Urothelium cell line (cell line): ENCODE measurements at regions not wholly inside any gene's neighbourhood (a gene's known extent, or its start where the extent isn't known, plus 50 kb on each side); places are given as distances from the start of the nearest gene placed in this dataset.

Experiments
- DNase-seq: peaks from one replicate; pipeline ENCODE4 v3.0.0; 2011; ENCODE audit warnings: low spot score, mixed read lengths
- FAIRE-seq: peaks from 2 replicates; lab custom pipeline; 2011; peaks lifted over from hg19 to GRCh38; lab: Jason Lieb, UNC

DNA sequence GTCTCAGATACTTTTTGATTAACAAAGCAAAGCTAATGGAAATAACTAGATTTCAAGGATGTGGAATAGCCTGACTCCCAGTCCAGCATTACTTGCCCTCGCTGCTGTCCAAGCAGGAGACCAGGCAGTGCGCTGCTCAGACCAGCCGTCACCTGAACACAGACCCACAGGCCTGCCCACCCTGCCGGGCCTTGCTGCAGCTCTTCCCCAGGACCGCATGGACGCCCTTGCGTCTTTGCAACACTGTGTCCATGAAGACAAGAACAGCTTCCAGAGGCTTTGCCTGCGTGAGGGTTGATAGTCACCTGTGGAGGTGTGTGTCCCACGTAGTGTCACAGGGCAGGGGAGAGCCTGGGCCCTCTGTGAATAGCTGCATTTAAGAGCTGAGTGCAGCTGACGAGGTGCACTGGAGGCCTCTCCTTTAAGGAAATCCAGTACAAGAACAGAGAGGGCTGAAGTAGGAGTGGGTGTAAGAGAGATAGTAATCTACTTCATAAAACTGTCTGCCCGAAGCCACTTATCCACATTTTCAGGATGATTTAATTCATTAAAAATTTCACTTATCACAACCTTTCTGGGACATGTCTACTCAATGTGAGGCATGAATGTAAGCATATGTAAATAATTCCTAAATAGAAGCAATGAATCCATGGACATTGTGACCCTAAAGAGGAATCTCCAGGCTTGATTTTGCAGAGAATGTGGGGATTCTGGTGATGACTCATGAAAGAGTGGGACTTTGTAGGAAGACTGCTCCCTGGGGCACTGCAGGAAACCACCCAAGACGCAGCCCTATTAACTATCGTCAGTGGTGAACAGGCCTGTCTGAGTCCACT lies 176.2 kb upstream of the RAB4A start:
- DNase-seq (peak; percentile 57), FAIRE-seq (no peak)

DNA sequence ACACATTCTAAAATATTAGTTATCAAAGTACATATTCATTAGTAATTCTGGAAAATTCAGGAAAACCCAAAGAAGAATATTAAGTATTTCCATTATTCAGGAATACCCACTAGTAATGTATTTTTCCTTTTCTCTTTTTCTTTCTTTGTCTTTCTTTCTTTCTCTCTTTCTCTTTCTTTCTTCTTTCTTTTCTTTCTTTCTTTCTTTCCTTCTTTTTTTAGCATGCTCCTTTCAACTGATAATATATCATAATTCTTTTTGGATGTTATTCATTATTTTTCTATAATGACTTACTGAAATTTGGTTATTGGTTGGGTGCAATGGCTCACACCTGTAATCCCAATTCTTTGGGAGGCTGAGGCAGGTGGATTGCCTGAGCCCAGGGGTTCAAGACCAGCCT lies 175.6 kb upstream of the RAB4A start:
- no peak for DNase-seq
- no peak for FAIRE-seq

DNA sequence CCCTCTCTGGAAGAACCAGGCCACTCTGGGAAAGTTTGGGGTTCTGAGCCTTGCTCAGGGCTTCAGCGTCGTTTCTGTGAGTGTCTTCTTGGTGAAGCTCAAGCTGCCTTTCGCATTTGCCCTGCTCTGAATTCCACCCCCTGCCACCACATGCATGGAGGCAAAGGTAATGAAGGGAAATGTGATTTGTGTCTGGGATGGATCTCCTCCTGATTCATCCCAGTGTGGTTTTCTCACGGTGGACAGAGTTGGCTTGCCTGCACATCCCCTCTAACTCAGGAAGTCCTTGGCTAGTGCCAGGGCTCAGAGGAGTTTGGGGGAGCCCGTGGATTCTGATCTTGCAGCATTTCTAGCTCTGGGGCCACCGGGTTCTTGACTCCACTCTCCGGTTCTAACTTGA lies 173.6 kb upstream of the RAB4A start:
- no peak for FAIRE-seq
- no peak for DNase-seq

DNA sequence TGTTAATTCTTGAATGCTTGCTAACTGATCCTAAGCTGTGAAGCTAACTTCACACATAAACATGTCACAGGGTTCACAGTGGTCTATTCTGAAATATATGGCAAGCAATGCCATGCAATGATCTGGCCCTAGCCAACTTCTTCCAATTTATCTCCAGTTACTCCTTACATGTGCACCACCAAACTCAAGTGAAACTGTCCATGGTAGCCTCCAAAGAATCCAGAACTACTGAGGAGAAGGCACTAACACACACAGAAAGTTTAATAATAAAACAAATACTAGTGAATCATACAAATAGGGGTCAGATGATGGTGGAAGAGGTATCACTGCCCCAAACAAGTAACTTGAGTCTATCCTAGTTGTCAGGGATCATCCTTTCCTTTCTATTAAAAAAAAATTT lies 172.6 kb upstream of the RAB4A start:
- no peak for FAIRE-seq
- no peak for DNase-seq

DNA sequence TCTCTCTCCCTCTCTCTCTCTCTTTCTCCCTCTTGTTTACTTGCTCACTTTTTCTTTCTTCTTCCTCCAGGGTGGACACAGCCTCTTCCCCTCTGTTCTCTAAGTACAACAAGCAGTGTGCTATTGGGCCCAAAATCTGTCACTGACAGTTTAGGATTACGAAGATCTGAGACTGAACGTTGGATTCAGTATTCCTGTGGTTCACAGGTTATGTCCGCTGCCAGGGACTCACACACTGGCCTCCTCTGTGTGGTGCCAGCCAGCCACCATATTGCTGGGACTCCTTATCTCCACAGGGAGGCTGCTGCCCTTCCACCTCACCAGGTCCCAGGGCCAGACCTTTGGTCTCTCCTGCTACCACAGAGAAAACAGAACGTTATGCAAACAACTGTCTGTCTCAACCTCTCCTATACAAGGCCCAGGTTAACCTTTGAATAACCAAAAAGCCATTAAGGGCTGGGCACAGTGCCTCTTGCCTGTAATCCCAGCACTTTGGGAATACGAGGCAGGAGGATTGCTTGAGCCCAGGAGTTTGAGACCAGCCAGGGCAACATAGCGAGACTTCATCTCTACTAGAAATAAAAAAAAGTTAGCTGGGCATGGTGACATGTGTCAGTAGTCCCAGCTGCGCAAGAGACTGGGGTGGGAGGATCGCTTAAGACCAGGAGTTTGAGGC lies 171.9 kb upstream of the RAB4A start:
- no peak for DNase-seq
- FAIRE-seq: no peak

DNA sequence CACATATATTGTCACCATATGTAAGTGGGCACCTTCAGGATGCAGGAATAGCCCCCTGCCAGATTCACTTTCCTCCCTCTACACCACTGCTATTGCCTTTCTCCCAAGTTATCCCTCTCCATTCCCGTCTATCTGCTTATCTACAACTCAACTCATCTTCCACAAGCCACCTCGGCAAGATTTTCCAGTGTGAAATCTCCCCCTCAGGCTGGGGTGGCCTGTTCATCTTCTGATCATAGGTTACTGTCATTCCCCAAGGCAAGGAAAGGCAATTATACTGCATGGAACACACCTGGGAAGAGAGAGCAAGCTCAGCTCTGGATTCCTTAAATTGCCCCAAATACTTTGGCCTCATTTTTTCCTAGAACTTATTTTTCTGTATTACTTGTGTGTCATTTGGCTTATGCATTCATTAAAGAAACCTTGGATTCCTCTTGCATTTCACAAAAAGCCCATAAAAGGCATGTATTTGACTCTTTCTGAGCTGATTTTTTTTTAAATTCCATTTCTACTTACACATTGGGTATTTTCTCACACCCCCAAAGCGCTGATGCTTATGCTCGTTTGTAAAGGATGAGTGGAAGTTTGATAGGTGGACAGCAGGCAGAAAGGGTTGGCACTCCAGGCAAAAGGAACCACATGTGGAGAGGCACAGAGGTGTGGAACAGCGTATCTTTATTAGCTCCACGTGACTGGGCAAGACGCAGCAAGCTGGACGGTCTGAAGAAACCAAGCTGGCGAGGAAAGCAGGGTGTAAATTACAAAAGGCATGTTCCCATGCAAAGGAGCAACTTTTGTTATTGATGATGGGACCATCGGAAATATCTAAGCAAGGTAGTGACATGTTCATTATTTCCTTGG lies 169.7 kb upstream of the RAB4A start:
- DNase-seq: no peak

DNA sequence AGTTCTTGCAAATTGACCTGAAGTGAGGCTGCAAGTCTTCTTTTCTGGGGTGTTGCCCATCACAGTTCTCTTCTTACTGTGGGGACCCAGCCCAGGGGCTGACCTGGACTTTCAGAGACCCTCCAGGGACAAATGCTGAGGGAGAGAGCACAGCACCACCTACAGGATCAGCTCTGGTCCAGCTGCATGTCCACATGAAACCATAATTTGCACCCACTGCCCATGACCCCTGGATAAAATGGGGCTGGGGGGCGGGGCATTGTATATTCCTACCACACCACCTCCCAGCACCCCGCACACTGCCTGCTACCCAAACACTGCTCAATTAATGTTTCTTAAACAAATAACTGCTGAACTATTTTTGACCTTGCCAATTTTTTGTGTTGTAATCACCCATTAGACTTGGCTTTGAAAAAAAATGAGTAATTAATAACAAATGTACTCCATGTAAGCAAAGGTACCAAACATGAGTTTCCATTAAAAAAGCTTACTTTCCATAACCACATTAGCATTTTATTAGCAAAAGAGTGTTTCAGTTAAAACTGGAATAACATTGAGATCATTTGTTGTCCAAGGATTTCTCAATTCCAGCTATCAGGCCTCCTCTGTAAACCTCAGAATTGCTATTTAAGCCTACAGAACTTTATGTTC lies 168.0 kb upstream of the RAB4A start:
- DNase-seq (no peak), FAIRE-seq (no peak)

More for the DNA sequence above, 169.7 kb upstream of the RAB4A start:
- no peak for FAIRE-seq

DNA sequence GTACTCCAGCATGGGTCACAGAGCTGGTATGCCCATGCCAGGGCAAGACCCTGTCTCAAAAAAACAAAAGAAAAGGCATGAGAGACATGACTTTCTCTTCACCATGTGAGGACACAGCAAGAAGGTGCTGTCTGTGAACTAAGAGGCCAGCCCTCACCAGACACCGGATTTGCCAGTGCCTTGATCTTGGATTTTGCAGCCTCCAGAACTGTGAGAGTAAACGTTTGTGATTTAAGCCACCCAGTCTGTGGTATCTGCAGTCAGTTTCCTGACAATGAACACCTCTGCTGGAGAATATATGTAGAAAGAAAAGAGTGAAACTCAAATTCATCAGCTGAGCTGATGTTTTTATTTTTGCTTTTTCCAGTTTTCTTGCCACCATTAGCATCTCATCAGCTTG lies 166.3 kb upstream of the RAB4A start:
- FAIRE-seq: no peak
- no peak for DNase-seq

DNA sequence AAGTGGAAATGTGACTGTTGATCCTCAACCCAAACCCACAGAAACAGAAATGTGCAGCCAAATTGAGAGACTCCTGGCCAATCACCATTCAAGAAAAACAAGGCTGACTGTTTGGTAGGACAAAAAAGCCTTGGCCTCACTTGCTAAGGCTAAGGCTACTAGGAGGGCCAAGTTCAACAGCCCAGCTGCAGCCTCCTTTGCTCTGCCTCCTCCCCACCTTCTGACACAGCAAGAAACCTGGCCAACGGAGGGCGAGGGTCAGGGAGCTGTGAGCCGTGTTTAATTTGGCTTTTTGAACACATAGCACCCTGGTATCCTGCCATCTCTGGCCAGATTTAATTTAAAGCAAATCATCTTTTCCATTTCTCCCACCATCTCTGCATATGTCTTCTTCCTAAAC lies 165.8 kb upstream of the RAB4A start:
- no peak for FAIRE-seq
- no peak for DNase-seq

DNA sequence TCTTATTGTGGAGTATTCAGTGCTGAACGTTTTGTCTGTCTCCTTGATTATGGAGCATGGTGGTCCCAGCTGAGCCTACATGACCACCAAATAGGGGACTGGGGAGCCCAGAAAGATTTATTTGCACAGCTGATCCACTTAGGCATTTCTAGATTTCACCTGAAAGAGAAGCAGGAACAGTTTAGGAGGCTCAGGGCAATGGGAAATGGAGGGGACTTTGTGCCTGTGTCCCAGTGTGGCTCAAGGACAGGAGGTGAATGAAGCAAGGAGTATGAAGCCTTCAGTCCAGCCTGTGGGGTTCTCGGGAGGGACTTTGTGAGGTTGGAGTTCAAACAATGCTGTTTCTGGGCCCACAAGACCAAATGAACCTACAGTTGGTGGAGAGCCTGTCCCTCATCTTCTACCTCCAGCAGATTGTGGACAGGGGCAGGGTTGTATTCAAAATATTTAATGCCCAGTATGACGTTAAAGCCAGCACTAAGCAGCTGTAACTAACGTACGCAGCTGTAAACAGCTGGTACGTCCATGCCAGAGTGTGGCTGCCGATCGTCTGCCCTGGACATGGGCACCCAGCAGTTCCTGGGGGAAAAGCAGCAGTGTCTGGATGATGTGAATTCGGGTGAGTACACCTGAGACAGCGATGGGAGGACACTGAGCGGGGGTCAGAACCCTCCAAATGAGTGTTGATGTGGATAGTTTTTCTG lies 164.9 kb upstream of the RAB4A start:
- DNase-seq (no peak), FAIRE-seq (peak; percentile 13)

DNA sequence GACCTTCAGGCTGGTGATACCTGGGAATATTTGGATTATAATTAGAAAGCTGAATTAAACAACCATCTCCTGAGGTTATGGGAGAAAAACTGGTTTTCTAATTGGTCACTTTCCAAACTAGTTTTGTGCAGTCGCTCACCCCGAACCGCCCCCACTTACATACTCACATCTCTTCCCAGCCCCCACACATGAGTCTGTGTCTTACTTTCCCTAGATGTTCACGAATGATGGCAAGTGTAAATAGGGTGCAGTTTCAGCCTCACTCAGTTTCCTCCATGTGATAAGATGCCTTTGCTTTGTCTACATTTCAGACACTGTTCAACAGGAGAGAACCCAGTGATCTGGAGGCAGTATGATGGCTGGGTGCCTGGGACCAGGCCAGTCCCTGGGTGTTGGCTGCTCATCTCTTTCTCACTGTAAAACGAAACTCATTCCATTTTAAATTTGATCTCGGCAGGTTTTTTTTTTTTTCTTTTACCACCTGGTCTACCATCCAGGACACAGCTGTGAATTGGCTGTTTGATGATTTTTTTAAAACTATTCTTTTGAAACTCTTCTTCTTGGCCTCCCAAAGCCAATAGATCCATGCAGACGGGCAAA lies 164.3 kb upstream of the RAB4A start:
- FAIRE-seq (no peak), DNase-seq (no peak)

DNA sequence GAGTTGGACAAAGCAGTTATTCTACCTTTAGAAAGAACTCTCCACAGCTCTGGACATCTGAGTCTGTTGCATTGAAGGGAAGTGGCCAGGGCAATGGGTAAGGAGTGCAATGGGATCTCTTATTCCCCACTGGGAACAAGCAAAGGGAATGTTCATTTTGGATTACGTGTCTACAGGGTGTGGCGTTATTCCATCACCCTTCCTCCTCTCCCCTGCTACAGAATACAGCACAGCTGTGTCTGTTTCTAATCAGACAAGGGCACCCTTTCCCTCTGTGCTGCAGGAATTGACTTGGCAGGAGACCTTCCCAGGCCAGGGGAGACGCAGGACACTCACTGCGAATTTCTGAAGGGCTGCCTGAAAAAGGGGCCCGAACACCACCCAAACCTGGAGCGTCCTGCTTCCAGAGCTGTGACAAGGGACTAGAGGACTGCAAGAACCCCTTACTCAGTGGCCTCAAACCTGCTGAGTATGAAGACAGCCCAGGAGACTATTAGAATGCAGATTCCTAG lies 163.6 kb upstream of the RAB4A start:
- FAIRE-seq: no peak
- DNase-seq: no peak

DNA sequence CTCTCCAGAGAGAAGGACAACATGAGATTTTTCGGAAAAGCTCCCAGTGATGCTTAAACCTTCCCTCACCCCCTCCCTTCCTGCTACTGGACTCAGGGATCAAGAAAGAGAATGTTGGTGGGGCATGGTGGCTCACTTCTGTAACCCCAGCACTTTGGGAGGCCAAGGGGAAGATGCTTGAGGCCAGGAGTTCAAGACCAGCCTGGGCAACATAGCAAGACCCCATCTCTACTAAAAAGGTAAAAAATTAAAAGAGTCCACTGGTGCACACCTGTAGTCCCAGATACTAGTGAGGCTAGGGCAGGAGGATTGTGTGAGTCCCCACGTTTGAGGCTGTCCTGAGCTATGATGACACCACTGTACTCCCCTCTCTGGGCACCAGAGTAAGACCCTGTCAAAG lies 162.9 kb upstream of the RAB4A start:
- FAIRE-seq: no peak
- DNase-seq: no peak

DNA sequence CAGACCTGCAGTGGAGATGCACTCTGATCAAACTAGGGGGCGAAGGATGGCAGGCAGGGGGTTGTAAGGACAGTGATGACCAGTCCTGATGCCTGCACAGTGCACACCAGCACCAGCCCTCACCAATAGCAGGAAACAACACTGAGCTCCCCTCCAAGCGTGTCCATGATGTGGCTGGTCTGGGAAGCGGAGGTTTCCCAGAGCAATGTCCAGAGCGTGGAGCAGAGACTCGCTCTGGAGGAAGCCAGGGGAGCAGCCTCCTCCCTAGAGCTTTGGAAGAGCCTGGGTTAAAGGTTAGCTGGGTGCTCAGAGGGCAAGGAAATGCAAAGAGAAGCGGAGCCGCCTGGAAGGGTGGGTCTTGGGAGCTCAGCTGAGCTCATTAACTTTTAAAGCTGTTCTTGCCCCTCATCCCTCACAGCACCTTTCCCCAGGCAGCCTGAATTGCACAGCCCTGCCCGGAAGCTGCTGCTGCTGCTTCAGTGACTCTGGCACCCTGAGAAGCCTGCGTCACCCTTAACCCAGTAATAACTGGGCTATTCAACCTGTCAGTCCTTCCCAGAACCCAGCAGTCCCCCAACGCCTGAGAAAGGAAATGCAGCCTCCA lies 162.2 kb upstream of the RAB4A start:
- FAIRE-seq (no peak), DNase-seq (no peak)

DNA sequence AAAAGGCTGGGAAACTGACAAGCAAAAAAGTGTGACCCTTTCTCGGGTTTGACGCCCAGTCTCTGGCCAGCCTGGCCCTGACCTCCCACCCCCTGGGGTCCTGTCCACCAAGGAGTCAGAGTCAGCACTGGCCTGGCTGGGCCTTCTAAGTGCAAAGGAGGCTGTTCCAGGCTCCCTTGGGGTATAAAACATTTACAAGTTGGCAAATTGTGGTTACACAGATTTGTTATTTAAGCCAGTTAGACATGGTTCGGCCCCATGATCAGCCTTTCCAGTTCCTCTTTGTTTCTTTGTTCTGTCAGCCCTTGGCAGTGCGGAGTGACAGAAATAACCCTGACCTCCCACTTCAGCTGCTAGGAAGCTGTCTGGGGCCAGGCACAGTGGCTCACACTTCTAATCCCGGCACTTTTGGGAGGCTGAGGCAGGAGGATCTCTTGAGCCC lies 161.6 kb upstream of the RAB4A start:
- no peak for DNase-seq
- FAIRE-seq: no peak

DNA sequence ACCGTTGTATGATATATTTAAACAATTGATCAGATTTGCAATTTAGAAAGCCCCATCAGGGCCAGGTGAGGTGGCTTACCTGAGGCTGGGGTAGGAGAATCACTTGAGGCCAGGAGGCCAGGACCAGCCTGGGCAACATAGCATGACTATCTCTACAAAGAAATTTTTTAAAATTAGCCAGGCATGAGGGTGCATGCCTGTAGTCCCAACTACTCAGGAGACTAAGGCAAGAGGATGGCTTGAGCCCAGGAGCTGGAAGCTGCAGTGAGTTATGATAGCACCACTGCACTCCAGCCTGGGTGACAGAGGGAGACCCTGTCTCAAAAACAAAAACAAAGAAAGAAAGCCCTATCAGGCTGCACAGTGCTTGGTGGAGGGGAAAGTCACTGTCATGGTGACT lies 159.9 kb upstream of the RAB4A start:
- DNase-seq (no peak), FAIRE-seq (no peak)

DNA sequence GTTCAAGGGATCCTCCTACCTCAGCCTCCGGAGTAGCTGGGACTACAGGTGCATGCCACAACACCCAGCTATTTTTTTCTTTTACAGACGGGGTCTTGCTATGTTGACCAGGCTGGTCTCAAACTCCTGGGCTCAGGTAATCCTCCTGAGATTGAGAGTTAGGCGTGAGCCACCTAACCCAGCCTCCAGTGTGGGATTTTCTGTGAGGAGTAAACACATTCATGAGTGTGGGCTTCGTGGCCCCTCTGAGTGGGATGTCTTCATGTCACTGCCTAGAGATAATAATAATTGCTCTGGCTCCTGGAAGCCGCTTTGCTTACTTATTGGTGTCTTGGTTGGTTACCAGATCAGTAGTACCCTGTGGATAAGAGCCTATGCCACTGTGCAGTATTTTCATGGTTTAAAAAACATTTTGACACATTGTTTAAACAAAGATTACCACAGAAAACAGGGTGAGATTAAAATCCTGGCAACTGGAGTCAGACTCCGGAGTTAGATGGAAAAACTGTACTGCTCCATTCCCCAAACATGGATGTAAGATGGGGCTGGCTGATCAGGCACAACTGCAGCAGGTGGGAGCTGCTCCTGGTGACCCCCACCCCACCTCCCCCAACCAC lies 159.1 kb upstream of the RAB4A start:
- no peak for DNase-seq
- FAIRE-seq: no peak

DNA sequence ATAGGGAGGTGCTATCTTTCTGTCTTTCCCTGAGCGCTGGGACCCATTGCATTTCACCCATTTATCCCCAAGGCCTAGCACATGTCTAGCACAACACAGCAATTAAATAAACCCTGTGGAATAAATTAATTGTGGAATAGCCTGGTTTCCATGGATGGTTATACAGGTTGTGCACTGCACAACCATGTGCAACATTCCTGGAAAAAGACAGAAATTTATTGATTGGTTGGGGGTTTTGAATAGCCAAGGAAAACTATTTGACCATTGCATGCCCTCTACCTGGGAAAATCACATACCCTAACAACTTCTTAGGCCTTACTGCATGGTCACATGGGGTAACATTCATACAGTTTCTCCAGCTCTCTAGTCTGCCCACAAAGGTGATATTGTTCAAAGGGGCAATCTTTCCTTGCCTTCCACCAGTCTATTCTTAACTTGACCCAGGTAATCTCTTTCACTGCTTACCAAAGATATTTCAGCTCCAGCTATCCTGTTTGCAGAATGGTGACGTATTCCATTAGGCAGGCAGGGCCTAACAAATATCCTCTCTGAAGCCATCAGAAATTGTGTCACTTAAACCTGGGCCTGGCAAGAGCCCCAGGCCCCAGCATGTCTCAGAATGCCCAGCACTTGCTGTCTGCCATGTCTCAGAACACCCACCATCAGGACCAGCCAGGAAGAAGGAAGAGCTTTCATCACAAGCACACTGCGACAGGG lies 157.9 kb upstream of the RAB4A start:
- no peak for FAIRE-seq
- DNase-seq: no peak
